Psoas muscle (tissue), 7 donors: ENCODE measurements at regions not wholly inside any gene's neighbourhood (a gene's known extent, or its start where the extent isn't known, plus 50 kb on each side); places are given as distances from the start of the nearest gene placed in this dataset.

Experiments
- ATAC-seq, 4 donors: fragments of 200-7000 bp; cut with Tn5 transposase; one replicate each; pipeline ENCODE4 v1.9.1; 2020; ENCODE audit warnings: moderate library complexity in 3 of 4, mild to moderate bottlenecking in 2 of 4
- DNase-seq, 2 donors: peaks; one replicate each; pipeline ENCODE4 v3.0.0-alpha.2; 2020
- H3K27ac ChIP-seq: fragments of 200-600 bp; one replicate; pipeline ENCODE4 v1.8.0; 2022
- H3K27me3 ChIP-seq, 3 donors: fragments of 200-600 bp in 1 of 3; one replicate each; pipeline versions ENCODE4 v1.6.1 to v1.8.0; 2013 to 2022; ENCODE audit warnings: low read length in 2 of 3, mild to moderate bottlenecking in 2 of 3, moderate library complexity in 1 of 3; ENCODE audit not compliant: insufficient read depth in 3 of 3
- H3K36me3 ChIP-seq, 2 donors: fragments of 200-600 bp in 1 of 2; one replicate each; pipeline versions ENCODE4 v1.6.1 to v1.8.0; 2013 to 2022; ENCODE audit warnings: low read depth in 1 of 2, mild to moderate bottlenecking in 1 of 2, moderate library complexity in 1 of 2; ENCODE audit not compliant: insufficient read depth in 1 of 2
- H3K4me1 ChIP-seq: fragments of 200-600 bp; one replicate; pipeline ENCODE4 v1.8.0; 2022
- H3K4me3 ChIP-seq: fragments of 200-600 bp; one replicate; pipeline ENCODE4 v1.8.0; 2022; ENCODE audit warnings: mild to moderate bottlenecking
- H3K9me3 ChIP-seq: fragments of 200-600 bp; one replicate; pipeline ENCODE4 v1.8.0; 2022
- CTCF ChIP-seq: fragments of 200-600 bp; IDR thresholded peaks from one replicate; pipeline ENCODE4 v1.8.0; 2022; ENCODE audit warnings: antibody characterized with exemption
- WGBS, 3 donors: extraction: QIAGEN DNeasy Blood & Tissue Kit; methylation state at CpG; one replicate each; pipeline versions ENCODE4 v1.1.6 to v1.1.7; 2013; 5-methylcytosine and 5-hydroxymethylcytosine counted together
- intact Hi-C, 2 donors: fragments of 100-400 bp; cut with DNase I; formaldehyde crosslinking; loops; one replicate each; pipeline versions ENCODE4 v1.11.0 to v1.14.2; 2022
- donor health status: healthy with polysubstance abuse.
- donor health status: DM: no; HTN: no; CAD: no; lungs with moderate emphysema.
- donor health status: Bipolar disorder and iron deficiency.
- donor health status: healthy.
- donor health status: DM: yes; HTN: yes; CAD: no.
- donor health status: DM: no; HTN: no; CAD: no.
- donor health status: DM: yes; HTN: yes; CAD: no.

DNA sequence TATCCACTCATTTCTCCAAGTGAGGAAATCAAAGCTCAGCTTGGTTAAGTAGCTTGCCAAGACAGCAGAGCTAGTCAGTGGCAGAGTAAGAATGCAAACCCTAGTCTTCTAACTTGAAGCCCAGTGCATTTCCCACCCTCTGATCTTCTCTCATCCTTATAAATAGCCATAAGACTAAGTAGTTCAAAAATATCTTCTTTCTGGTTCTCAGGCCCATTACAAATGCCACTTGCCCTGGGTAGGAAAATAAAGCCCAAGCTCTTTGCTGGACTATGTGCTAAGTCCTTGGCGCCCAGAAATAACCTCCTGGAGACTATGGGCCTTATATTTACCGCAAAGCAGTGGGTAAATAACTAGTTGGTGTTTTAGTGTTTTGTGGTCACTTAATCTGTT is 505.8 kb downstream of the PLPP3 start:
- DNase-seq (no peak), ATAC-seq (peak; percentile 62 to 84 (median 79))
- intact Hi-C loops, result loop anchor here in 1 of 2 donors (5.0 to 10.0 kb wide), 2 partner anchors 181 to 304 kb away; no protein-coding TSS in a partner anchor
- H3K36me3 ChIP-seq, result no peaks in the 10 kb centered on the region
- WGBS, 3 donors, result 12 to 31% (median 20%) methylated on average over 2 of the region's 2 CpGs
- no peak overlapping the region for H3K4me3 ChIP-seq
- H3K4me1 ChIP-seq, result peaks cover 28% of the 10 kb centered on the region
- TF ChIP-seq CTCF, result no peak
- H3K9me3 ChIP-seq, result no peaks in the 10 kb centered on the region
- no peaks in the 10 kb centered on the region for H3K27me3 ChIP-seq
- peak overlapping the region; percentile 83 for H3K27ac ChIP-seq

GRCh38 chr1:56073206-56073605 is 506.2 kb downstream of the PLPP3 start:
- Histone ChIP-seq H3K27ac (peak overlapping the region; percentile 83), H3K9me3 (no peaks in the 10 kb centered on the region), H3K4me1 (peaks cover 32% of the 10 kb centered on the region), H3K36me3 (no peaks in the 10 kb centered on the region), H3K4me3 (no peak overlapping the region), H3K27me3 (no peaks in the 10 kb centered on the region)
- DNase-seq (no peak), ATAC-seq (peak in 1 of 4 donors; percentile 0)
- WGBS, 3 donors, result 12 to 29% (median 22%) methylated on average over 1 of the region's 1 CpG
- intact Hi-C loops, result loop anchor here in 1 of 2 donors (5.0 to 10.0 kb wide), 2 partner anchors 182 to 304 kb away; no protein-coding TSS in a partner anchor
- TF ChIP-seq CTCF, result no peak

DNA sequence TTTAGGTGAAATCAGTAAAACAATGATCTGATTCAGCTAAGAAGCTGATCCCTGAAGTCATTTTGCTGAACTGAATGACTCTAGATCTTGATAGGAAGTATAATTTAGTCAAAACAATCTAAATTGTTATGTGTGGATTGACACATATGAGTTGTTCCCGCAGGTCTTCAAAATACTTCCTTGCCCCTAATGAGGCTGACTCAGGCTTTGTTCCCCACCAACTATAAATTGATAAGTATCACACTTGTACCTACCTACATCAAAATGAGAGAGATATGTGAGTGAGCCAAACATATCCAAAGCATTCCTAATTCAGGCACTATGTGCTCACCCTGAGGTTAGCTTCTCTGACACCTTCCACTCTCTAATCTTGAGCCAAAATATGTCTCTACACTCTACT is 507.1 kb downstream of the PLPP3 start:
- Histone ChIP-seq H3K27me3 (no peaks in the 10 kb centered on the region), H3K9me3 (no peaks in the 10 kb centered on the region), H3K4me3 (no peak overlapping the region), H3K36me3 (no peaks in the 10 kb centered on the region), H3K4me1 (peaks cover 34% of the 10 kb centered on the region), H3K27ac (peak overlapping the region; percentile 83)
- 88 to 97% (median 93%) methylated on average over 1 of the region's 1 CpG for WGBS, 3 donors
- DNase-seq (no peak), ATAC-seq (peak in 2 of 4 donors; percentile 25 to 46)
- TF ChIP-seq CTCF, result no peak
- intact Hi-C loops, result loop anchor here in 1 of 2 donors (5.0 to 10.0 kb wide), 2 partner anchors 182 to 305 kb away; no protein-coding TSS in a partner anchor

- Histone ChIP-seq H3K27me3 (no peaks in the 10 kb centered on the region), H3K4me1 (peaks cover 34% of the 10 kb centered on the region), H3K4me3 (no peak overlapping the region), H3K9me3 (no peaks in the 10 kb centered on the region), H3K36me3 (no peaks in the 10 kb centered on the region), H3K27ac (no peak overlapping the region)
- TF ChIP-seq CTCF, result no peak
- 95 to 98% (median 98%) methylated on average over 3 of the region's 3 CpGs for WGBS, 3 donors
- DNase-seq, result no peak
- intact Hi-C loops, result loop anchor here in 1 of 2 donors (5.0 to 10.0 kb wide), 2 partner anchors 183 to 306 kb away; no protein-coding TSS in a partner anchor
- no peak for ATAC-seq
Observed at GRCh38 chr1:56071351-56071750, 508.0 kb downstream of the PLPP3 start.

- no peaks in the 10 kb centered on the region for H3K36me3 ChIP-seq
- 94 to 100% (median 97%) methylated on average over 1 of the region's 1 CpG for WGBS, 3 donors
- no peak for DNase-seq
- no peak for TF ChIP-seq CTCF
- H3K27me3 ChIP-seq, result no peaks in the 10 kb centered on the region
- no peaks in the 10 kb centered on the region for H3K9me3 ChIP-seq
- H3K27ac ChIP-seq, result no peak overlapping the region
- no peak for ATAC-seq
- no peak overlapping the region for H3K4me3 ChIP-seq
- H3K4me1 ChIP-seq, result peaks cover 34% of the 10 kb centered on the region
- intact Hi-C loops, result loop anchor here in 1 of 2 donors (5.0 to 10.0 kb wide), 2 partner anchors 184 to 307 kb away; no protein-coding TSS in a partner anchor
Observed at GRCh38 chr1:56070601-56071000, 508.8 kb downstream of the PLPP3 start.
